Gastroesophageal sphincter (tissue), 3 donors: ENCODE measurements at regions not wholly inside any gene's neighbourhood (a gene's known extent, or its start where the extent isn't known, plus 50 kb on each side); places are given as distances from the start of the nearest gene placed in this dataset.
"Not testable (repeated sequence)": the region's sequence is repeated elsewhere in the genome, so short reads cannot be mapped to it uniquely, and the experiment has no call there.

Source experiments
- POLR2A ChIP-seq, 2 donors: fragments of 450-650 bp; IDR thresholded peaks; one replicate each; pipeline ENCODE4 v1.6.1; 2017; ENCODE audit warnings: antibody characterized with exemption in 2 of 2, mild to moderate bottlenecking in 2 of 2, moderate library complexity in 1 of 2
- POLR2AphosphoS5 ChIP-seq: sonication (generic); formaldehyde crosslinking; IDR thresholded peaks from one replicate; pipeline ENCODE4 v1.6.1; 2017; ENCODE audit warnings: antibody characterized with exemption
- TF ChIP-seq, protein P1 (sequence below), 4 experiments: fragments of 200-600 bp in 2 of 4; fragments of 450-650 bp in 2 of 4; sonication (generic) in 1 of 4; IDR thresholded peaks; one replicate each; pipeline ENCODE4 v1.5.1; 2017 to 2019; ENCODE audit warnings: antibody characterized with exemption in 4 of 4, mild to moderate bottlenecking in 2 of 4, moderate library complexity in 2 of 4

DNA sequence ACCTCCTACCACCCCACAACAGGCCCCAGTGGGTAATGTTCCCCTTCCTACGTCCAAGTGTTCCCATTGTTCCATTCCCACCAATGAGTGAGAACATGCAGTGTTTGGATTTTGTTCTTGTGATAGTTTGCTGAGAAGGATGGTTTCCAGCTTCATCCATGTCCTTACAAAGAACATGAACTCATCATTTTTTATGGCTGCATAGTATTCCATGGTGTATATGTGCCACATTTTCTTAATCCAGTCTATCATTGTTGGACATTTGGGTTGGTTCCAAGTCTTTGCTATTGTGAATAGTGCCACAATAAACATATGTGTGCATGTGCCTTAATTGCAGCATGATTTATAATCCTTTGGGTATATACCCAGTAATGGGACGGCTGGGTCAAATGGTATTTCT, 81.6 kb downstream of the P2RY10 start:
- TF ChIP-seq, protein P1, sequence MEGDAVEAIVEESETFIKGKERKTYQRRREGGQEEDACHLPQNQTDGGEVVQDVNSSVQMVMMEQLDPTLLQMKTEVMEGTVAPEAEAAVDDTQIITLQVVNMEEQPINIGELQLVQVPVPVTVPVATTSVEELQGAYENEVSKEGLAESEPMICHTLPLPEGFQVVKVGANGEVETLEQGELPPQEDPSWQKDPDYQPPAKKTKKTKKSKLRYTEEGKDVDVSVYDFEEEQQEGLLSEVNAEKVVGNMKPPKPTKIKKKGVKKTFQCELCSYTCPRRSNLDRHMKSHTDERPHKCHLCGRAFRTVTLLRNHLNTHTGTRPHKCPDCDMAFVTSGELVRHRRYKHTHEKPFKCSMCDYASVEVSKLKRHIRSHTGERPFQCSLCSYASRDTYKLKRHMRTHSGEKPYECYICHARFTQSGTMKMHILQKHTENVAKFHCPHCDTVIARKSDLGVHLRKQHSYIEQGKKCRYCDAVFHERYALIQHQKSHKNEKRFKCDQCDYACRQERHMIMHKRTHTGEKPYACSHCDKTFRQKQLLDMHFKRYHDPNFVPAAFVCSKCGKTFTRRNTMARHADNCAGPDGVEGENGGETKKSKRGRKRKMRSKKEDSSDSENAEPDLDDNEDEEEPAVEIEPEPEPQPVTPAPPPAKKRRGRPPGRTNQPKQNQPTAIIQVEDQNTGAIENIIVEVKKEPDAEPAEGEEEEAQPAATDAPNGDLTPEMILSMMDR (IDR thresholded peaks at IDR 0.05) = not testable (repeated sequence)
- not testable (repeated sequence) for TF ChIP-seq POLR2A (IDR thresholded peaks at IDR 0.05); POLR2AphosphoS5
